ENCODE measurements at regions not wholly inside any gene's neighbourhood (a gene's known extent, or its start where the extent isn't known, plus 50 kb on each side); places are given as distances from the start of the nearest gene placed in this dataset.

GRCh38 chr14:22477569-22478194, 111.3 kb downstream of the DAD1 start:
- DNase-seq (ENCODE audit: low read depth in 2 of 2) = no peak

GRCh38 chr14:22476887-22477286, 112.1 kb downstream of the DAD1 start:
- no peak for DNase-seq (ENCODE audit: low read depth in 2 of 2)

GRCh38 chr14:22476005-22476751, 112.8 kb downstream of the DAD1 start:
- no peak for DNase-seq (ENCODE audit: low read depth in 2 of 2)

- DNase-seq (ENCODE audit: low read depth in 2 of 2) = no peak
Observed at GRCh38 chr14:22475381-22475780, 113.6 kb downstream of the DAD1 start.

GRCh38 chr14:22474730-22475351, 114.2 kb downstream of the DAD1 start:
- no peak for DNase-seq (ENCODE audit: low read depth in 2 of 2)

- DNase-seq (ENCODE audit: low read depth in 2 of 2) = no peak
Observed at GRCh38 chr14:22472935-22473854, 115.8 kb downstream of the DAD1 start.

DNA sequence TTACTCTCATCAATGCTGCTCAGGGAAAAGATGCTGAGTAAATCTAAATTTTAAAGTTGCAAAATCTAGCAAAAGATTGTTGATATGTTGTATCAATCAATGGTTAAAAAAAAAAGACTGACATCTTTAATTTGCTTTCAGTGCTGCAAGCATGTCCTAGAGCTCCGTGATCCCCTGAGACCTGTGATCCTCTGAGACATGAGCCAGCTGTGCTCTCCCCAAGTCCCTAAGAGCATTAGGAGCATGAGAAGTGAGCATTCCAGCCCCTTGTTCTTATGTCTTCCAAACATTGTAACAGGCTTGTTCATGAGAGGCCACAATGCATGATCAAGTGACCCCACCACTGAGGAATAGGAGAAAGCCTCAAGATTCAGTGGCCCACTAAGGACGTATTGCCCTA, 116.6 kb downstream of the DAD1 start:
- DNase-seq (ENCODE audit: low read depth in 2 of 2) = no peak

GRCh38 chr14:22471545-22472121, 117.4 kb downstream of the DAD1 start:
- no peak for DNase-seq (ENCODE audit: low read depth in 2 of 2)

DNA sequence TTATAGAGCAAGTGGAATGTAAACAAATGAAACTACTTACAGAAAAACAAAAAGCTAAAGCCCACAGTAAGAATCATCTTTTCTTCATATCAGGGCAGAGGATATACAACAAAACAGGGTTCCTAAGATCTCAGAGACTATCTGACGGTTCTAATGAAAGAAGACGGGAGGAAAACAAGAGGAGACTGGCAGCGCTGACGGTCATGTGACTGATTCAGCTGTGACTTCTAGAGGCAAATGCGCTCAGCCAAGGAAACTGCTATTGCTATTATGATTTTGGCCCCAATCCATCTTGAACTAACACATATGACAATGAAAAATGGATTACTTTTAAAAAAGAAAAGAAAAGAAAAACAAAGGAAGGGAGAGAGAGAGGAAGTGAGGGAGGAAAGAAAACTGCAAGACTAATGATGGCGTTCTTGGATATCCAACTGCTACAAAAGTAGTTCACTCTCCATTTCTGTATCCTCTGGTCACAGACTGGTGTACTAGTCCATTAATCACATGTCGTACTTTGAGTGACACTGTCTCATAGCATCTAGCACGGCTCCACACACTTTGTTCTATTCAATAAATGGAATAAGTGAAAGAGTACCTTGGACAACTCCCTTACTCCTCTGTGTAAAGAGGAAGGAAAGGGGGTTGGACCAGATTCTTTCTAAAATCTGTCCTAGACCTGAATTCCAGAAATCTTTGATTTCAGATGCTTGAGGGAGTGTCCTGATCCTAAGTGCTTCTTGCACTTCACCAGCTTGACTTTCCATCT, 119.3 kb downstream of the DAD1 start:
- DNase-seq (ENCODE audit: low read depth in 2 of 2) = no peak

- DNase-seq (ENCODE audit: low read depth in 2 of 2) = no peak
Observed at GRCh38 chr14:22468830-22469229, 120.2 kb downstream of the DAD1 start.

DNA sequence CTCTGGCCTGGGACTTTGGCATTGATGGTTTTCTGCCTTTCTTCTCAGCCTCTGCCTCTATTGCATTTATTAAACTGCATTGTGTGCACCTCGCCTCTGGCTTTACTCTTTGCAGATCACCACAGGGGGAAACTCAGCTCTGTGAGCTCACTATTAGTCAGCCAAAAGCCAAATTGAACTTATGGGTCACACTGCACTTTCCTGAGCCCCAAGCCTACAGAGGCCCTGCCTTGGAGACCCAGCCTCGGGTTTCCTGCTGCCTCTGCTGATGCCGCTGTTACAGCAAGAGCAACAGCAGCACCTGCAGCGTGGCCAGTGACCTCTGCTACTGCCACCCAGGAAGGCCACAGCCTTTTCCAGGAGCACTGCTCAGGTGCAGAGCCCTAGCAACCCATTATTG, 122.5 kb downstream of the DAD1 start:
- DNase-seq (ENCODE audit: low read depth in 2 of 2) = no peak

DNA sequence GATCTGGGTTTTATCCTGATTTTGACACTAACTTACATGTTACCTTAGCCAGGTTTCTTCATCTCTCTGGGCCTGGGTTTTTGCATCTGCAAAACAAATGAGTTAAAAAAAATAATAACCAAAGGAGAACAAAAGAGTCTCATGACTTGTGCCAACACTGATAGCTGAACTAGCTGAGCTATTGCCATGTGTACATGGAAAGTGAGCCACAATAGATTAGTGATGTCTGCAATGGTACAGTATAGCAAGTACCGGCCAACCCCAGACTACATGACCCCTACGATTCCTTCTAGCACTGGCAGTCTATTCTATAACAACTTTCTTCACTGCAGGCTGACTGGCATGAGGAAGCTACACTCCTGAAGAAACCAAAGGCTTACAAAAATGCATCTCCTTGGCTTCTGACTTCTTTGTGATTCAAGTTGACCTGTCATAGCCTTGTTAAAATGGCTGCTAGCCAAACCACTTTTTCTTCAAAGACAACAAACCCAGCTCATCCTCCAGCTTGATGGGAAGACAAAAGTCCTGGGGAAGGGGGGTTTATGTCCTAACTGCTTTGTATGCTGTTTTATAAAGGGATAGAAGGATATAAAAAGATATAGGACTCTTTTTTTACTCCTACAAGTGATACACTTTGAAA, 123.7 kb downstream of the DAD1 start:
- no peak for DNase-seq (ENCODE audit: low read depth in 2 of 2)

DNA sequence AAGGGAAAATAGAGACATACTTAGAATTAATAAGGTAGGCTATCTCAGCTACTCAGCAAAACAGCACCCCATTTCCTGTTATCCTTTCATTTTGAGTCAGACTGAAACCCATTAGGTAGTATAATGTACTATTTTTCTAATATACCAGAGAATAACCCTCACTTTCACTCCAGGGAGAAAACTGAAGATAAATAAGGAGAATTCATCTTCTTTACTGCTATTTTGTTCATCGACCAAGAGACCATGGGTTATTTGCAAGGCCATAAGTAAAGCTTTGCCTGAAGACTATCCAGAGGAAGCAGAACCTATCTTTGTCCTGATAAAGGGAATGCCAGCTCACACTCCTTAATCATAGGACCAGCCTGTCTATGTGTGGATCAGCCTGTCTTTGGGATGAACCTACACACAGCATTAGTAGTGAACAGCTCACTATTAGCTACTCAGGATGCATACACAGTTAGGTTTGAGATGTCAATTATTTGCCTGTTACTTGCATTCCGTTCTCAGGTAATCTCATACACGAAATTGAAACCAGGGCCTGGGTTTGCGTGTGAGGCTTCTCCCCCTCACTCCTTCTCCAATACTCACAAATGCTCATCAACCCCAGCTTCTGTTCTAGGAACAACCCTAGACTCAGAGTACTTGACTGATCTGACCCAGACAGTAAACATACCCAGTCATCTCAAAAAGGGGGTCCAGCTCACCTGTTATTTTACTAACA, 124.4 kb downstream of the DAD1 start:
- no peak for DNase-seq (ENCODE audit: low read depth in 2 of 2)

GRCh38 chr14:22463763-22464173, 125.3 kb downstream of the DAD1 start:
- no peak for DNase-seq (ENCODE audit: low read depth in 2 of 2)

DNA sequence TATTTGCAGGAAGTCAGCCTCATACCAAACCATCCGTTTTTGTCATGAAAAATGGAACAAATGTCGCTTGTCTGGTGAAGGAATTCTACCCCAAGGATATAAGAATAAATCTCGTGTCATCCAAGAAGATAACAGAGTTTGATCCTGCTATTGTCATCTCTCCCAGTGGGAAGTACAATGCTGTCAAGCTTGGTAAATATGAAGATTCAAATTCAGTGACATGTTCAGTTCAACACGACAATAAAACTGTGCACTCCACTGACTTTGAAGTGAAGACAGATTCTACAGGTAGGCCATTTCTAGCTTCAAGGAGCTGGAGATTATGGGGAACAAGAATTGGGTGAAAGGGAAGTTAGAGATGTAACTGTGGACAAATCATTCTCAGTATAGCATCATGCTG, 126.1 kb downstream of the DAD1 start:
- no peak for DNase-seq (ENCODE audit: low read depth in 2 of 2)

GRCh38 chr14:22460461-22461195, 128.4 kb downstream of the DAD1 start:
- no peak for DNase-seq (ENCODE audit: low read depth in 2 of 2)

GRCh38 chr14:22458737-22459136, 130.3 kb downstream of the DAD1 start:
- no peak for DNase-seq (ENCODE audit: low read depth in 2 of 2)

DNA sequence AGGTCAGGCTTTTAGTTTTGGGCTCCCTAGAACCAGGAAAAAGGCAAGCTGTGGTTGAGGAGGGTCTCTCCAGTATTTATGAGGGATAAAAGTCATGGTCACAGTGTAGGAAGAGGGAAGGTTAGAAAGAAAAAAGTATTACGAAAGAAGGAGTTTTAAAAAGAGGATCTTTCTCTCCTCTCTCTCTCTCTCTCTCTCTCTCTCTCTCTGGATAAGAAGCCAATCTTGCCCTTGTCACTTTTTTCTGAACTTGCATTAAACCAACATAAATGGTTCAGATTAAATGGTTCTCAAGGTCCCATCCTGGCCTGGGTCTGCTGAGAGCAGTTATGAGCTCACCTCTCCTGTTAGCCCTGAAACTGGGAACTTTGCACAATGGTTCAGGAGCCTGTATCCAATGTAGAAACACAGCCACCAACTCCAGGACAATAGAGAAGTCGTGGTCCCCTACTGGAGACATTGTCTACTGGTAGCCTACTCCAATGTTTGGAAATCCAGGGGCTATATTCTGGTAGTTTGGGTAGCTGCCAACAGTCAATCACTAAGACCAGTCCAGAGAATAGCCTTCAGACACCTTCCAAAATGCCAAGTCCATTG, 131.9 kb downstream of the DAD1 start:
- no peak for DNase-seq (ENCODE audit: low read depth in 2 of 2)

- no peak for DNase-seq (ENCODE audit: low read depth in 2 of 2)
Observed at GRCh38 chr14:22456421-22456820, 132.6 kb downstream of the DAD1 start.

Measured in stimulated activated CD4-positive, alpha-beta T cell treated with anti-CD3 and anti-CD28 coated beads, Interleukin-4, amount 100 ng/mL, for 48 hours (primary cell).